ENCODE measurements at regions not wholly inside any gene's neighbourhood (a gene's known extent, or its start where the extent isn't known, plus 50 kb on each side); places are given as distances from the start of the nearest gene placed in this dataset.

- Histone ChIP-seq H3K4me1 (ENCODE audit: control insufficient read depth in 1 of 2, insufficient read depth in 1 of 2, low read depth in 1 of 2, low read length in 1 of 2) (peaks cover 9 to 13% of the 10 kb centered on the region in 2 experiments), H3K4me3 (ENCODE audit: low read depth in 1 of 2, low read length in 1 of 2) (no peak overlapping the region), H3K36me3 (no peaks in the 10 kb centered on the region), H3K9me3 (no peaks in the 10 kb centered on the region), H3K27ac (no peak overlapping the region), H3K27me3 (no peaks in the 10 kb centered on the region)
- TF ChIP-seq CTCF (IDR thresholded peaks at IDR 0.05): no peak
Observed at GRCh38 chr22:26753125-26753862, 95.9 kb downstream of the MIAT start.

- no peaks in the 10 kb centered on the region for H3K36me3 ChIP-seq
- no peaks in the 10 kb centered on the region for H3K27me3 ChIP-seq
- peaks cover under 1 to 5% of the 10 kb centered on the region in 2 experiments for H3K4me1 ChIP-seq (ENCODE audit: control insufficient read depth in 1 of 2, insufficient read depth in 1 of 2, low read depth in 1 of 2, low read length in 1 of 2)
- H3K9me3 ChIP-seq: no peaks in the 10 kb centered on the region
- peak; percentile 70 for TF ChIP-seq CTCF (IDR thresholded peaks at IDR 0.05)
- H3K4me3 ChIP-seq (ENCODE audit: low read depth in 1 of 2, low read length in 1 of 2): no peak overlapping the region
- no peak overlapping the region for H3K27ac ChIP-seq
Observed at GRCh38 chr22:26756675-26757293, 99.4 kb downstream of the MIAT start.

- H3K4me3 ChIP-seq (ENCODE audit: low read depth in 1 of 2, low read length in 1 of 2): no peak overlapping the region
- no peaks in the 10 kb centered on the region for H3K36me3 ChIP-seq
- no peaks in the 10 kb centered on the region for H3K27me3 ChIP-seq
- peaks cover 0 to 5% of the 10 kb centered on the region in 2 experiments for H3K4me1 ChIP-seq (ENCODE audit: control insufficient read depth in 1 of 2, insufficient read depth in 1 of 2, low read depth in 1 of 2, low read length in 1 of 2)
- TF ChIP-seq CTCF (IDR thresholded peaks at IDR 0.05): no peak
- H3K9me3 ChIP-seq: no peaks in the 10 kb centered on the region
- no peak overlapping the region for H3K27ac ChIP-seq
Observed at GRCh38 chr22:26757496-26757895, 100.1 kb downstream of the MIAT start.

- H3K27me3 ChIP-seq: no peaks in the 10 kb centered on the region
- H3K4me3 ChIP-seq (ENCODE audit: low read depth in 1 of 2, low read length in 1 of 2): no peak overlapping the region
- H3K4me1 ChIP-seq (ENCODE audit: control insufficient read depth in 1 of 2, insufficient read depth in 1 of 2, low read depth in 1 of 2, low read length in 1 of 2): no peaks in the 10 kb centered on the region
- no peaks in the 10 kb centered on the region for H3K36me3 ChIP-seq
- no peak for TF ChIP-seq CTCF (IDR thresholded peaks at IDR 0.05)
- no peaks in the 10 kb centered on the region for H3K9me3 ChIP-seq
- H3K27ac ChIP-seq: no peak overlapping the region
Observed at GRCh38 chr22:26762503-26763472, 105.4 kb downstream of the MIAT start.

- Histone ChIP-seq H3K4me3 (ENCODE audit: low read depth in 1 of 2, low read length in 1 of 2) (no peak overlapping the region), H3K27ac (no peak overlapping the region), H3K4me1 (ENCODE audit: control insufficient read depth in 1 of 2, insufficient read depth in 1 of 2, low read depth in 1 of 2, low read length in 1 of 2) (no peaks in the 10 kb centered on the region), H3K36me3 (no peaks in the 10 kb centered on the region), H3K27me3 (no peaks in the 10 kb centered on the region), H3K9me3 (no peaks in the 10 kb centered on the region)
- no peak for TF ChIP-seq CTCF (IDR thresholded peaks at IDR 0.05)
Observed at GRCh38 chr22:26763633-26764361, 106.4 kb downstream of the MIAT start.
